SKM-1 (cell line): ENCODE measurements at regions not wholly inside any gene's neighbourhood (a gene's known extent, or its start where the extent isn't known, plus 50 kb on each side); places are given as distances from the start of the nearest gene placed in this dataset.
"Not testable (repeated sequence)": the region's sequence is repeated elsewhere in the genome, so short reads cannot be mapped to it uniquely, and the experiment has no call there.

Experiments used
- DNase-seq: peaks from one replicate; lab custom pipeline; 2025; ENCODE audit not compliant: unreplicated experiment; lab: John Stamatoyannopoulos, UW

GRCh38 chr16:35564148-35564547 lies 2104.7 kb downstream of the TP53TG3F start:
- no peak for DNase-seq

- no peak for DNase-seq
Observed at GRCh38 chr16:35564889-35565288, 2105.5 kb downstream of the TP53TG3F start.

GRCh38 chr16:35565626-35566025 lies 2106.2 kb downstream of the TP53TG3F start:
- no peak for DNase-seq

- no peak for DNase-seq
Observed at GRCh38 chr16:35569413-35569812, 2110.0 kb downstream of the TP53TG3F start.

- DNase-seq = no peak
Observed at GRCh38 chr16:35570946-35571345, 2111.5 kb downstream of the TP53TG3F start.

GRCh38 chr16:35572186-35572585 lies 2112.8 kb downstream of the TP53TG3F start:
- no peak for DNase-seq

GRCh38 chr16:35573407-35573806 lies 2114.0 kb downstream of the TP53TG3F start:
- no peak for DNase-seq

- no peak for DNase-seq
Observed at GRCh38 chr16:35574011-35574410, 2114.6 kb downstream of the TP53TG3F start.

GRCh38 chr16:35574454-35575431 lies 2115.3 kb downstream of the TP53TG3F start:
- no peak for DNase-seq

GRCh38 chr16:35575432-35575821 lies 2116.0 kb downstream of the TP53TG3F start:
- no peak for DNase-seq

- no peak for DNase-seq
Observed at GRCh38 chr16:35585411-35585810, 2126.0 kb downstream of the TP53TG3F start.

- not testable (repeated sequence) for DNase-seq
Observed at GRCh38 chr16:35590913-35591312, 2131.5 kb downstream of the TP53TG3F start.

- DNase-seq = no peak
Observed at GRCh38 chr16:35596467-35596866, 2137.1 kb downstream of the TP53TG3F start.

GRCh38 chr16:35598696-35599332 lies 2139.4 kb downstream of the TP53TG3F start:
- no peak for DNase-seq

GRCh38 chr16:35599429-35600160 lies 2140.2 kb downstream of the TP53TG3F start:
- no peak for DNase-seq

GRCh38 chr16:35600161-35600555 lies 2140.7 kb downstream of the TP53TG3F start:
- DNase-seq = not testable (repeated sequence)

- no peak for DNase-seq
Observed at GRCh38 chr16:35602116-35602515, 2142.7 kb downstream of the TP53TG3F start.

GRCh38 chr16:35603371-35603770 lies 2144.0 kb downstream of the TP53TG3F start:
- not testable (repeated sequence) for DNase-seq

GRCh38 chr16:35605921-35606320 lies 2146.5 kb downstream of the TP53TG3F start:
- no peak for DNase-seq

GRCh38 chr16:35614883-35615282 lies 2155.5 kb downstream of the TP53TG3F start:
- not testable (repeated sequence) for DNase-seq

GRCh38 chr16:35619176-35619575 lies 2159.8 kb downstream of the TP53TG3F start:
- DNase-seq = not testable (repeated sequence)
